Central memory CD8-positive, alpha-beta T cell (primary cell): ENCODE measurements at regions not wholly inside any gene's neighbourhood (a gene's known extent, or its start where the extent isn't known, plus 50 kb on each side); places are given as distances from the start of the nearest gene placed in this dataset.
"Not testable (repeated sequence)": the region's sequence is repeated elsewhere in the genome, so short reads cannot be mapped to it uniquely, and the experiment has no call there.

Experiments used
- ATAC-seq: fragments of 150-1000 bp; cut with Tn5 transposase; replicated peaks from 2 replicates; pipeline ENCODE4 v1.10.0; 2022; ENCODE audit warnings: mild to moderate bottlenecking, moderate FRiP score, moderate number of reproducible peaks; ENCODE audit not compliant: poor library complexity, severe bottlenecking; ENCODE audit errors: extremely low read depth
- DNase-seq, 2 donors: peaks; one replicate each; pipeline ENCODE4 v3.0.0; 2021; ENCODE audit warnings: low spot score in 2 of 2
- H3K27ac Mint-ChIP-seq: one replicate; pipeline ENCODE4 v1.8.0; 2022; ENCODE audit warnings: low read depth, mild to moderate bottlenecking, moderate library complexity, mixed read lengths
- H3K27me3 Mint-ChIP-seq: one replicate; pipeline ENCODE4 v1.8.0; 2022; ENCODE audit warnings: mixed read lengths
- H3K36me3 Mint-ChIP-seq: one replicate; pipeline ENCODE4 v1.8.0; 2022; ENCODE audit warnings: mild to moderate bottlenecking, moderate library complexity, mixed read lengths; ENCODE audit not compliant: insufficient read depth
- H3K4me1 Mint-ChIP-seq: one replicate; pipeline ENCODE4 v1.8.0; 2022; ENCODE audit warnings: mixed read lengths
- H3K4me3 Mint-ChIP-seq: one replicate; pipeline ENCODE4 v1.8.0; 2022; ENCODE audit warnings: mild to moderate bottlenecking, moderate library complexity, mixed read lengths
- H3K9me3 Mint-ChIP-seq: one replicate; pipeline ENCODE4 v1.8.0; 2022; ENCODE audit warnings: mixed read lengths

- DNase-seq (no peak), ATAC-seq (no peak)
- H3K9me3 Mint-ChIP-seq: peaks cover 11% of the 10 kb centered on the region
- H3K36me3 Mint-ChIP-seq: no peaks in the 10 kb centered on the region
- no peaks in the 10 kb centered on the region for H3K4me1 Mint-ChIP-seq
- H3K27me3 Mint-ChIP-seq: no peaks in the 10 kb centered on the region
- no peak overlapping the region for H3K4me3 Mint-ChIP-seq
- no peak overlapping the region for H3K27ac Mint-ChIP-seq
Observed at GRCh38 chr2:22970284-22970975, 414.5 kb upstream of the KLHL29 start.

- no peak for ATAC-seq
- no peak for DNase-seq
- Mint-ChIP-seq H3K27me3 (no peaks in the 10 kb centered on the region), H3K4me3 (no peak overlapping the region), H3K27ac (no peak overlapping the region), H3K4me1 (no peaks in the 10 kb centered on the region), H3K36me3 (no peaks in the 10 kb centered on the region), H3K9me3 (peaks cover 11% of the 10 kb centered on the region)
Observed at GRCh38 chr2:22970991-22971390, 414.0 kb upstream of the KLHL29 start.

GRCh38 chr2:22981785-22982184 is 403.2 kb upstream of the KLHL29 start:
- Mint-ChIP-seq H3K27ac (no peak overlapping the region), H3K27me3 (no peaks in the 10 kb centered on the region), H3K36me3 (no peaks in the 10 kb centered on the region), H3K4me3 (no peak overlapping the region), H3K9me3 (peaks cover 12% of the 10 kb centered on the region), H3K4me1 (no peaks in the 10 kb centered on the region)
- ATAC-seq: no peak
- no peak for DNase-seq

DNA sequence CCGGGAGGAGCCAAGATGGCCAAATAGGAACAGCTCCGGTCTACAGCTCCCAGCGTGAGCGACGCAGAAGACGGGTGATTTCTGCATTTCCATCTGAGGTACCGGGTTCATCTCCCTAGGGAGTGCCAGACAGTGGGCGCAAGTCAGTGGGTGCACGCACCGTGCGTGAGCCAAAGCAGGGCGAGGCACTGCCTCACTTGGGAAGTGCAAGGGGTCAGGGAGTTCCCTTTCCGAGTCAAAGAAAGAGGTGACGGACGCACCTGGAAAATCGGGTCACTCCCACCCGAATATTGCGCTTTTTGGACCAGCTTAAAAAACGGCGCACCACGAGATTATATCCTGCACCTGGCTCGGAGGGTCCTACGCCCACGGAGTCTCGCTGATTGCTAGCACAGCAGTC is 400.8 kb upstream of the KLHL29 start:
- not testable (repeated sequence) for H3K27me3 Mint-ChIP-seq, H3K4me3 Mint-ChIP-seq, H3K4me1 Mint-ChIP-seq, H3K27ac Mint-ChIP-seq, DNase-seq, H3K36me3 Mint-ChIP-seq, ATAC-seq, H3K9me3 Mint-ChIP-seq

DNA sequence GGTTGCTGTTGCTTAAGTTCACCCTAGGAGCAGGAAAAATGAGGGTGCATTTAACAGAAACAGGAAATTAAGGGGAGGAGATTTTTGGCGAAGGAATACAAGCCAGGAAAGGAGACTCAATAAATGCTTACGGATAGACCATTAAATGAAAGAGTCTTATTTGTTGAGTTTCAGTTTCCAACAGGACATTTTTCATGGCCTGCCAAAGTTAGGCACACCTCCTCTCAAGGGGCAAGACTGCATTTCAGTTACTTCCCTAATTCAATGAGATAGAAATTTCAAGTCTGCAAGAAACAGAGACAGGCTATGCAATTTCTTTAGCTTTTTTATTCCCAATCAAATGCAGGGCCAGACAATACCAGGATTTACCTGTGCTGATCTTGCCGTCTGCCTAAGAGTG is 394.7 kb upstream of the KLHL29 start:
- Mint-ChIP-seq H3K27ac (no peak overlapping the region), H3K9me3 (no peaks in the 10 kb centered on the region), H3K27me3 (no peaks in the 10 kb centered on the region), H3K4me3 (no peak overlapping the region), H3K4me1 (no peaks in the 10 kb centered on the region), H3K36me3 (no peaks in the 10 kb centered on the region)
- no peak for ATAC-seq
- no peak for DNase-seq

GRCh38 chr2:22991844-22992243 is 393.1 kb upstream of the KLHL29 start:
- DNase-seq (no peak), ATAC-seq (no peak)
- H3K4me1 Mint-ChIP-seq: no peaks in the 10 kb centered on the region
- H3K27ac Mint-ChIP-seq: no peak overlapping the region
- no peaks in the 10 kb centered on the region for H3K36me3 Mint-ChIP-seq
- H3K4me3 Mint-ChIP-seq: no peak overlapping the region
- H3K9me3 Mint-ChIP-seq: peaks cover under 1% of the 10 kb centered on the region
- no peaks in the 10 kb centered on the region for H3K27me3 Mint-ChIP-seq

- H3K4me3 Mint-ChIP-seq: no peak overlapping the region
- no peak overlapping the region for H3K27ac Mint-ChIP-seq
- ATAC-seq: no peak
- no peak for DNase-seq
- no peaks in the 10 kb centered on the region for H3K27me3 Mint-ChIP-seq
- no peaks in the 10 kb centered on the region for H3K36me3 Mint-ChIP-seq
- peaks cover 3% of the 10 kb centered on the region for H3K9me3 Mint-ChIP-seq
- no peaks in the 10 kb centered on the region for H3K4me1 Mint-ChIP-seq
Observed at GRCh38 chr2:22992441-22992840, 392.5 kb upstream of the KLHL29 start.

GRCh38 chr2:22993250-22993649 is 391.7 kb upstream of the KLHL29 start:
- no peak overlapping the region for H3K4me3 Mint-ChIP-seq
- peaks cover 3% of the 10 kb centered on the region for H3K9me3 Mint-ChIP-seq
- no peak for DNase-seq
- H3K27ac Mint-ChIP-seq: no peak overlapping the region
- no peaks in the 10 kb centered on the region for H3K27me3 Mint-ChIP-seq
- ATAC-seq: no peak
- no peaks in the 10 kb centered on the region for H3K4me1 Mint-ChIP-seq
- no peaks in the 10 kb centered on the region for H3K36me3 Mint-ChIP-seq

GRCh38 chr2:22995576-22995975 is 389.4 kb upstream of the KLHL29 start:
- ATAC-seq: no peak

DNA sequence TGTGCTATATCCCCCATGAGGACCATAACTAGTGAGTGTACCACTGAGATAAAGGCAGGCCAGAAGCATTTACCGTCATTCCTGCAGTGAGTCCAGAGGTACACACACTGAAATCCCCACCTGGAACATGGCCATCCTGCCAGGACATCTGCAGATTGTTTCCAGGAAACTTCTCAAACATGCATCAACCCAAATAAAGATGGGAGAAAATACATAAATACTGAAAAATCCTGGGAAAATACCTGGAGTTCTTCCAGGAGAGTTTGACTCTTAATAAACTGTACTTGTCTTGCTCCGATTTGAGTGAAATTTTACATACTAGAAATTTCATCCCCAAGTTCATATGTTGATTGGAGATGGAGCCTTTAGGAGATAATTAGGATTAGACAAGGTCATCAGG is 388.1 kb upstream of the KLHL29 start:
- Mint-ChIP-seq H3K4me3 (no peak overlapping the region), H3K9me3 (peaks cover 8% of the 10 kb centered on the region), H3K27ac (no peak overlapping the region), H3K4me1 (no peaks in the 10 kb centered on the region), H3K36me3 (no peaks in the 10 kb centered on the region), H3K27me3 (no peaks in the 10 kb centered on the region)
- no peak for ATAC-seq
- no peak for DNase-seq

More at GRCh38 chr2:22995576-22995975, 389.4 kb upstream of the KLHL29 start:
- Mint-ChIP-seq H3K36me3 (no peaks in the 10 kb centered on the region), H3K27ac (no peak overlapping the region), H3K4me1 (no peaks in the 10 kb centered on the region), H3K9me3 (peaks cover 3% of the 10 kb centered on the region), H3K27me3 (no peaks in the 10 kb centered on the region), H3K4me3 (no peak overlapping the region)
- no peak for DNase-seq

- DNase-seq: no peak
- no peak overlapping the region for H3K4me3 Mint-ChIP-seq
- ATAC-seq: no peak
- H3K9me3 Mint-ChIP-seq: peaks cover 8% of the 10 kb centered on the region
- no peaks in the 10 kb centered on the region for H3K36me3 Mint-ChIP-seq
- H3K4me1 Mint-ChIP-seq: no peaks in the 10 kb centered on the region
- H3K27ac Mint-ChIP-seq: no peak overlapping the region
- no peaks in the 10 kb centered on the region for H3K27me3 Mint-ChIP-seq
Observed at GRCh38 chr2:22998359-22998758, 386.6 kb upstream of the KLHL29 start.

GRCh38 chr2:22999951-23000350 is 385.0 kb upstream of the KLHL29 start:
- H3K4me1 Mint-ChIP-seq: no peaks in the 10 kb centered on the region
- no peak overlapping the region for H3K4me3 Mint-ChIP-seq
- H3K27ac Mint-ChIP-seq: no peak overlapping the region
- DNase-seq: no peak
- H3K9me3 Mint-ChIP-seq: peaks cover 8% of the 10 kb centered on the region
- H3K27me3 Mint-ChIP-seq: no peaks in the 10 kb centered on the region
- no peaks in the 10 kb centered on the region for H3K36me3 Mint-ChIP-seq
- ATAC-seq: no peak

DNA sequence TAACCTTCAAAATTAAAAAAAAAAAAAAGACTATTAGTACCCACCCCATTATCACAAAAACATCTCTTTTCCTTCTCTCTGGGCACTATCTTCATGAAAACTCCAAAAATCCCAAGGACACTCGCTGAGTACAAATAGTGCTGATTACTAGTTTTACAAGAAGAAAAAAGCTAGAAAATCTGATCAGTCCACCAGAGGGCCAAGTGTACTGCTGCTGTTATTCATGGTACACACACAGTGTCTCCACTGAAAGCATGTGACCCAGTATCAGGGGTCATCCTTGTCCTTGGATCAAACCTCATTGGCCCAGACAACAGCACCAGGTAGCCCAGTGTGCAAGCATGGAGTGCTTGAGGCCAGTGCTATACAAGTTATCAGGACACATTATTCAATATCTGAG is 382.7 kb upstream of the KLHL29 start:
- Mint-ChIP-seq H3K36me3 (no peaks in the 10 kb centered on the region), H3K4me3 (no peak overlapping the region), H3K27me3 (no peaks in the 10 kb centered on the region), H3K27ac (no peak overlapping the region), H3K4me1 (no peaks in the 10 kb centered on the region), H3K9me3 (peaks cover 4% of the 10 kb centered on the region)
- no peak for DNase-seq
- no peak for ATAC-seq
